ENCODE measurements at regions not wholly inside any gene's neighbourhood (a gene's known extent, or its start where the extent isn't known, plus 50 kb on each side); places are given as distances from the start of the nearest gene placed in this dataset.

DNA sequence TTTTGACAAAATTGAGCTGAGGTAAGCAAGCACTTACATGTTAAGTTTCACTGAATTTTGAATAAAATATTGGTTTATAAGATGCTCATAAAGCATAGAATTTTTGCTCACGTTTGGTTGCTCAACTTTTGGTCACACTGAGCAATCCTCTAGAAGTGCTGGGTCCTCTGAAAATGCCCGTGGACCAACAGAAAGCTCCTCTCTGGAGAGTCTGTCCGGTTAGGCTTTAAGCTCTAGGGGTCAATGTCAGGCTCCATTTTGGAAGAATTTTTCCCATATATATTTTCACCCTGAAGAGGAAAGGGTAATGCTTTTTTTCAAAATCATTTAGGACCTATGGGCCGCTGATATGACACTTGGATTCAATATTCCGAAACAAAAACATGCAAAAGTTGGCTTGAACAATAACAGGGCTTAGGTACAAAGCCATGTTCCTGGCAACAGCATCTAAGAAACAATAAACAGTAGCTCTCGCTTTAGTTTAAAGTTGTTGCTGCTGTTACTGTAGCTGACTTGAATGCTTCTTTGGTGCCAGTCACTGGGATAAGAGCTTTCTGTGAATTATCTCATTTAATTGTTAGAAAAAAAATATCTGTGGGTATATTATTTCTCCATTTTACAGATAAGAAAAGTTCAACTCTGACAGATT is 131.7 kb upstream of the ESRRG start:
- ChIA-PET POLR2A (ENCODE audit: unreplicated experiment) (no interaction called here), CTCF (interaction anchor here (0.5 to 0.6 kb wide), 2 partner anchors 103 to 792 kb away, joined by 3 to 4 read pairs; no protein-coding TSS in a partner anchor)
- H4K8ac ChIP-seq (ENCODE audit: low read depth in 2 of 2, low read length in 2 of 2) = no peak overlapping the region
- H3K14ac ChIP-seq (replicated peaks; ENCODE audit: low read depth, low read length) = no peak overlapping the region
- no peak overlapping the region for H3K27ac ChIP-seq (ENCODE audit: insufficient read depth, low read length)
- no peaks in the 10 kb centered on the region for H4K20me1 ChIP-seq (ENCODE audit: insufficient read depth, low read length)
- BruUV-seq (replicated peaks) = no TSS peak
- no peaks in the 10 kb centered on the region for H3K4me1 ChIP-seq (ENCODE audit: control insufficient read depth, insufficient read depth, low read length)
- H4K5ac ChIP-seq (ENCODE audit: low read depth, low read length) = no peak overlapping the region
- 100% methylated on average over 1 of the region's 6 CpGs; no CpG with 5 or more reads in 1 of the 2 experiments for WGBS, 2 experiments (ENCODE audit: extremely low coverage in 2 of 2, insufficient read length in 1 of 2)
- intact Hi-C loops (cut with micrococcal nuclease) = no loop called here
- H3K4ac ChIP-seq (ENCODE audit: low read depth, low read length) = no peak overlapping the region
- H2AFZ ChIP-seq (replicated peaks; ENCODE audit: low read length, poor library complexity) = no peak overlapping the region
- no peak overlapping the region for H3K56ac ChIP-seq (ENCODE audit: extremely low read depth, insufficient read depth, low read length)
- no peak overlapping the region for H3K9ac ChIP-seq (ENCODE audit: low read depth, low read length)
- H2BK5ac ChIP-seq (ENCODE audit: low read depth, low read length, poor library complexity, severe bottlenecking) = no peak overlapping the region
- in situ Hi-C loops (cut with MboI; ENCODE audit: low sequenced_read_pairs) = no loop called here
- H3K4me2 ChIP-seq (ENCODE audit: low read depth, low read length) = no peak overlapping the region
- no peak for DNase-seq
- H2AK9ac ChIP-seq (replicated peaks; ENCODE audit: low read depth, low read length, poor library complexity) = no peak overlapping the region
- H3K9me3 ChIP-seq (ENCODE audit: control insufficient read depth, insufficient read depth, low read length) = no peaks in the 10 kb centered on the region
- H3K36me3 ChIP-seq (ENCODE audit: control insufficient read depth, insufficient read depth, low read length) = no peaks in the 10 kb centered on the region
- H3K9me1 ChIP-seq (ENCODE audit: insufficient read depth, low read length) = no peaks in the 10 kb centered on the region
- no peak overlapping the region for H2AK5ac ChIP-seq (ENCODE audit: low read depth, low read length)
- dilution Hi-C loops (cut with HindIII; ENCODE audit: low sequenced_read_pairs, unreplicated experiment) = no loop called here
- H4K91ac ChIP-seq (ENCODE audit: insufficient read depth, low read depth, low read length) = no peak overlapping the region
- TF ChIP-seq MAZ (IDR thresholded peaks at IDR 0.05; ENCODE audit: borderline replicate concordance, low read depth, low read length) = no peak
- TF ChIP-seq RAD21 (IDR thresholded peaks at IDR 0.05; ENCODE audit: low read length) = no peak
- no peak for TF ChIP-seq RFX5 (IDR thresholded peaks at IDR 0.05; ENCODE audit: low read depth, low read length)
- TF ChIP-seq BHLHE40 (IDR thresholded peaks at IDR 0.05; ENCODE audit: low read depth, low read length) = no peak
- no peak overlapping the region for H3K4me3 ChIP-seq (ENCODE audit: insufficient read depth, low read depth, low read length)
- no peak overlapping the region for H2BK120ac ChIP-seq (ENCODE audit: low read depth, low read length)
- H3K18ac ChIP-seq (ENCODE audit: low read depth, low read length) = no peak overlapping the region
- ATAC-seq (ENCODE audit: low read depth) = no peak
- H3K27me3 ChIP-seq (ENCODE audit: control insufficient read depth, insufficient read depth, low read length) = no peaks in the 10 kb centered on the region
- H2BK15ac ChIP-seq (ENCODE audit: low read depth, low read length) = no peak overlapping the region
- H3K23ac ChIP-seq (ENCODE audit: low read depth, low read length) = no peak overlapping the region
- H3K79me1 ChIP-seq (ENCODE audit: low read depth in 1 of 2, low read length in 2 of 2) = no peaks in the 10 kb centered on the region
- H2BK20ac ChIP-seq (ENCODE audit: low read depth, low read length) = no peak overlapping the region

Data from IMR-90 (cell line).